ENCODE measurements at regions not wholly inside any gene's neighbourhood (a gene's known extent, or its start where the extent isn't known, plus 50 kb on each side); places are given as distances from the start of the nearest gene placed in this dataset.

DNA sequence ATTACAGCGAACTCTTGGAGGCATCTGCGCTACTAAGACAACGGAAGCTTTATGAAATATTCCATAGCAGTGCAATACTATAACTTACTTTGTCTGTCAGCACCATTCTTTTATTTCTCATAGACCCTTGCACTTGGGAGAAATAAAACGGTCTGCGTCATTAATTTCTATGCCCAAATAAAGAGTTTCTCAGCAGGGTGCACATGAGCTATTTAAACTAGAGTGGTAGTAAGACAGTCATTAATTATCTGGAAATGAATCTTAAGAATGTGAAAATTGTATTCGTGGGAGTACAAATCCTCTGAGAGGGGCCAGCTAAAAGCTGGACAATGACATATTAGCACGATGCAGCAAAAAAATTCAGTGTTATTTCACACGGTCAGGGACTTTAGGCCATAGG, 903.4 kb upstream of the FOXG1 start (continued):
- TF ChIP-seq, protein P1, sequence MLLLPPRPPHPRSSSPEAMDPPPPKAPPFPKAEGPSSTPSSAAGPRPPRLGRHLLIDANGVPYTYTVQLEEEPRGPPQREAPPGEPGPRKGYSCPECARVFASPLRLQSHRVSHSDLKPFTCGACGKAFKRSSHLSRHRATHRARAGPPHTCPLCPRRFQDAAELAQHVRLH (tag by site-specific recombination; IDR thresholded peaks at IDR 0.05): no peak

DNA sequence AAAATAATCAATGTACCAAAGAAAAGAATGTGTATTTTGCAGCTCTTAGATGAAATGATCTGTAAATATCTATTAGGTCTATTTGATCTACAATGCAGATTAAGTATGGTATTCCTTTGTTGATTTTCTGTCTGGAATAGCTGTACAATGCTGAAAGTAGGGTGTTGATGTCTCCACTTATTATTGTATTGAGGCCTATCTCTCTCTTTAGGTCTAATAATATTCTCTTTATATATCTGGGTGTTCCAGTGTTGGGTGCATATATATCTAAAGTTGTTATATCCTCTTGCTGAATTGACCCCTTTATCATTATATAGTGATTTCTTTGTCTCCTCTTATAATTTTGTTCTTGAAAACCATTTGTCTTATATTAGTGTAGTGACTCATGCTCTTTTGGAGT, 885.5 kb upstream of the FOXG1 start:
- Histone ChIP-seq H3K9me3 (ENCODE audit: control insufficient read depth, insufficient read depth, low read depth, low read length) (no peaks in the 10 kb centered on the region), H3K36me3 (ENCODE audit: control insufficient read depth in 2 of 2, insufficient read depth in 1 of 2, low read length in 2 of 2) (no peaks in the 10 kb centered on the region), H3K4me3 (ENCODE audit: low read depth, low read length) (no peak overlapping the region), H3K4me1 (ENCODE audit: control insufficient read depth, insufficient read depth, low read length) (no peaks in the 10 kb centered on the region), H3K27ac (ENCODE audit: extremely low read depth, low read depth, low read length) (no peak overlapping the region)
- TF ChIP-seq ZFP3 (tag by site-specific recombination; IDR thresholded peaks at IDR 0.05; ENCODE audit: low read depth) (no peak), ZBTB1 (tag by site-specific recombination; IDR thresholded peaks at IDR 0.05) (no peak)
- ChIA-PET POLR2A (no interaction called here), CTCF (no interaction called here)

DNA sequence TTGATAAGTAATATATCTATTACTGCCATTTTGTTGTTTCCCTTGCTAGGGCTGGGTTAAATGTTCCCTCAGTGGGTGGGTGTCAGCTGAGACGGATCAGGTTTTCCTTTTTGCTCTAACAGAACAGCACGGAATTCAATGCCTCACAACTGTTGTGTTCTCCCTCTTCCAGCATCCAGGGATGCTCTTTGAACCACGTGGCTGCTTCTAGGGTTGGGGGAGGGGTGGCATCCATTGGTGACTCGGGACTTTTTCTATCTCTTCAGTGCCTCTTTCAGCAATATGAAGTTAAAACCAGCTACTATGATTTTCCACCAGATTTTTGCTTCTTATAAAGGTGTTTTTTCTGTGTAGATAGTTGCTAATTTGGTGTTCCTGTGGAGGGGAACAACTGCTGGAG, 884.9 kb upstream of the FOXG1 start:
- TF ChIP-seq ZNF133 (tag by site-specific recombination; IDR thresholded peaks at IDR 0.05) (no peak), GLIS1 (tag by site-specific recombination; IDR thresholded peaks at IDR 0.05) (no peak), ZNF792 (tag by site-specific recombination; IDR thresholded peaks at IDR 0.05) (no peak), ZBTB20 (tag by site-specific recombination; IDR thresholded peaks at IDR 0.05) (no peak), KLF10 (tag by site-specific recombination; IDR thresholded peaks at IDR 0.05) (no peak), RBAK (tag by site-specific recombination; IDR thresholded peaks at IDR 0.05) (no peak), ZNF121 (tag by site-specific recombination; IDR thresholded peaks at IDR 0.05) (no peak), ZNF701 (tag by site-specific recombination; IDR thresholded peaks at IDR 0.05) (no peak), ZNF146 (tag by site-specific recombination; IDR thresholded peaks at IDR 0.05) (no peak), ZNF391 (tag by site-specific recombination; IDR thresholded peaks at IDR 0.05; ENCODE audit: borderline replicate concordance, low read depth) (no peak), ZNF16 (tag by site-specific recombination; IDR thresholded peaks at IDR 0.05; ENCODE audit: low read depth) (no peak), KLF16 (tag by site-specific recombination; IDR thresholded peaks at IDR 0.05) (no peak)
- TF ChIP-seq, protein P2, sequence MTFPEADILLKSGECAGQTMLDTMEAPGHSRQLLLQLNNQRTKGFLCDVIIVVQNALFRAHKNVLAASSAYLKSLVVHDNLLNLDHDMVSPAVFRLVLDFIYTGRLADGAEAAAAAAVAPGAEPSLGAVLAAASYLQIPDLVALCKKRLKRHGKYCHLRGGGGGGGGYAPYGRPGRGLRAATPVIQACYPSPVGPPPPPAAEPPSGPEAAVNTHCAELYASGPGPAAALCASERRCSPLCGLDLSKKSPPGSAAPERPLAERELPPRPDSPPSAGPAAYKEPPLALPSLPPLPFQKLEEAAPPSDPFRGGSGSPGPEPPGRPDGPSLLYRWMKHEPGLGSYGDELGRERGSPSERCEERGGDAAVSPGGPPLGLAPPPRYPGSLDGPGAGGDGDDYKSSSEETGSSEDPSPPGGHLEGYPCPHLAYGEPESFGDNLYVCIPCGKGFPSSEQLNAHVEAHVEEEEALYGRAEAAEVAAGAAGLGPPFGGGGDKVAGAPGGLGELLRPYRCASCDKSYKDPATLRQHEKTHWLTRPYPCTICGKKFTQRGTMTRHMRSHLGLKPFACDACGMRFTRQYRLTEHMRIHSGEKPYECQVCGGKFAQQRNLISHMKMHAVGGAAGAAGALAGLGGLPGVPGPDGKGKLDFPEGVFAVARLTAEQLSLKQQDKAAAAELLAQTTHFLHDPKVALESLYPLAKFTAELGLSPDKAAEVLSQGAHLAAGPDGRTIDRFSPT (tag by site-specific recombination; IDR thresholded peaks at IDR 0.05): no peak
- TF ChIP-seq, protein P3, sequence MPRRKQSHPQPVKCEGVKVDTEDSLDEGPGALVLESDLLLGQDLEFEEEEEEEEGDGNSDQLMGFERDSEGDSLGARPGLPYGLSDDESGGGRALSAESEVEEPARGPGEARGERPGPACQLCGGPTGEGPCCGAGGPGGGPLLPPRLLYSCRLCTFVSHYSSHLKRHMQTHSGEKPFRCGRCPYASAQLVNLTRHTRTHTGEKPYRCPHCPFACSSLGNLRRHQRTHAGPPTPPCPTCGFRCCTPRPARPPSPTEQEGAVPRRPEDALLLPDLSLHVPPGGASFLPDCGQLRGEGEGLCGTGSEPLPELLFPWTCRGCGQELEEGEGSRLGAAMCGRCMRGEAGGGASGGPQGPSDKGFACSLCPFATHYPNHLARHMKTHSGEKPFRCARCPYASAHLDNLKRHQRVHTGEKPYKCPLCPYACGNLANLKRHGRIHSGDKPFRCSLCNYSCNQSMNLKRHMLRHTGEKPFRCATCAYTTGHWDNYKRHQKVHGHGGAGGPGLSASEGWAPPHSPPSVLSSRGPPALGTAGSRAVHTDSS (tag by site-specific recombination; IDR thresholded peaks at IDR 0.05): no peak
- ChIA-PET CTCF (no interaction called here), POLR2A (no interaction called here)
- H3K4me1 ChIP-seq (ENCODE audit: control insufficient read depth, insufficient read depth, low read length): no peaks in the 10 kb centered on the region
- H3K4me3 ChIP-seq (ENCODE audit: low read depth, low read length): no peak overlapping the region
- H3K9me3 ChIP-seq (ENCODE audit: control insufficient read depth, insufficient read depth, low read depth, low read length): no peaks in the 10 kb centered on the region
- H3K36me3 ChIP-seq (ENCODE audit: control insufficient read depth in 2 of 2, insufficient read depth in 1 of 2, low read length in 2 of 2): no peaks in the 10 kb centered on the region
- no peak overlapping the region for H3K27ac ChIP-seq (ENCODE audit: extremely low read depth, low read depth, low read length)

DNA sequence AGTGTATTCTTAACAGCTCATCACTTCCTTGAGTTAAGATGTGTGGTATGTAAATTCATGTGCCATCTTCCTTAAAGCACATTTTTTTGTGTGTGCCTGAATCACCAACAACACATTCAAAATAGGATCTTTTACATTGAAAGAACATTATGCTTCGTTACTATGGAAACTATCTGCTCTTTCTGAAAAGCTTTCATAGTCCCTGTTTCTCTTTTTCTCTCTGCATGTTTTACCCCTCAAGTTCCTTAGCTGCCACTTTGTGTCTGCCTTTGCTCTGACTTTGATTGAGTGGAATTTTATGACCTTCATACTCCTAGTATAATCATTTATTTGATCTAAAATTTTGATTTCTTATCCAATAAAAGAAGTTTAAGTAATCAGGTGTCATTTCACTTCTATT, 880.3 kb upstream of the FOXG1 start:
- no peak overlapping the region for H3K27ac ChIP-seq (ENCODE audit: extremely low read depth, low read depth, low read length)
- H3K36me3 ChIP-seq (ENCODE audit: control insufficient read depth in 2 of 2, insufficient read depth in 1 of 2, low read length in 2 of 2): no peaks in the 10 kb centered on the region
- CTCF ChIA-PET: interaction anchor here (0.7 kb wide), 1 partner anchor 1222 kb away, joined by 3 read pairs; no protein-coding TSS in a partner anchor
- POLR2A ChIA-PET: no interaction called here
- no peaks in the 10 kb centered on the region for H3K4me1 ChIP-seq (ENCODE audit: control insufficient read depth, insufficient read depth, low read length)
- no peak overlapping the region for H3K4me3 ChIP-seq (ENCODE audit: low read depth, low read length)
- no peaks in the 10 kb centered on the region for H3K9me3 ChIP-seq (ENCODE audit: control insufficient read depth, insufficient read depth, low read depth, low read length)
- TF ChIP-seq ZNF335 (tag by site-specific recombination; conservative IDR thresholded peaks at IDR 0.05) (no peak), ZNF112 (tag by site-specific recombination; IDR thresholded peaks at IDR 0.05) (no peak), ZBTB8A (tag by site-specific recombination; IDR thresholded peaks at IDR 0.05) (no peak), FEZF1 (tag by site-specific recombination; IDR thresholded peaks at IDR 0.05) (no peak), ZNF341 (tag by site-specific recombination; IDR thresholded peaks at IDR 0.05; ENCODE audit: low read depth) (no peak), PRDM1 (tag by site-specific recombination; IDR thresholded peaks at IDR 0.05) (no peak), GLI4 (tag by site-specific recombination; IDR thresholded peaks at IDR 0.05) (no peak), ZNF585B (tag by site-specific recombination; IDR thresholded peaks at IDR 0.05) (no peak)
- TF ChIP-seq, protein P4, sequence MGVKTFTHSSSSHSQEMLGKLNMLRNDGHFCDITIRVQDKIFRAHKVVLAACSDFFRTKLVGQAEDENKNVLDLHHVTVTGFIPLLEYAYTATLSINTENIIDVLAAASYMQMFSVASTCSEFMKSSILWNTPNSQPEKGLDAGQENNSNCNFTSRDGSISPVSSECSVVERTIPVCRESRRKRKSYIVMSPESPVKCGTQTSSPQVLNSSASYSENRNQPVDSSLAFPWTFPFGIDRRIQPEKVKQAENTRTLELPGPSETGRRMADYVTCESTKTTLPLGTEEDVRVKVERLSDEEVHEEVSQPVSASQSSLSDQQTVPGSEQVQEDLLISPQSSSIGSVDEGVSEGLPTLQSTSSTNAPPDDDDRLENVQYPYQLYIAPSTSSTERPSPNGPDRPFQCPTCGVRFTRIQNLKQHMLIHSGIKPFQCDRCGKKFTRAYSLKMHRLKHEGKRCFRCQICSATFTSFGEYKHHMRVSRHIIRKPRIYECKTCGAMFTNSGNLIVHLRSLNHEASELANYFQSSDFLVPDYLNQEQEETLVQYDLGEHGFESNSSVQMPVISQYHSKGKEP (tag by site-specific recombination; IDR thresholded peaks at IDR 0.05): no peak
- TF ChIP-seq, protein P5, sequence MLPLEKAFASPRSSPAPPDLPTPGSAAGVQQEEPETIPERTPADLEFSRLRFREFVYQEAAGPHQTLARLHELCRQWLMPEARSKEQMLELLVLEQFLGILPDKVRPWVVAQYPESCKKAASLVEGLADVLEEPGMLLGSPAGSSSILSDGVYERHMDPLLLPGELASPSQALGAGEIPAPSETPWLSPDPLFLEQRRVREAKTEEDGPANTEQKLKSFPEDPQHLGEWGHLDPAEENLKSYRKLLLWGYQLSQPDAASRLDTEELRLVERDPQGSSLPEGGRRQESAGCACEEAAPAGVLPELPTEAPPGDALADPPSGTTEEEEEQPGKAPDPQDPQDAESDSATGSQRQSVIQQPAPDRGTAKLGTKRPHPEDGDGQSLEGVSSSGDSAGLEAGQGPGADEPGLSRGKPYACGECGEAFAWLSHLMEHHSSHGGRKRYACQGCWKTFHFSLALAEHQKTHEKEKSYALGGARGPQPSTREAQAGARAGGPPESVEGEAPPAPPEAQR (tag by site-specific recombination; IDR thresholded peaks at IDR 0.05): no peak

Measured in HEK293 (cell line).